ENCODE measurements at regions not wholly inside any gene's neighbourhood (a gene's known extent, or its start where the extent isn't known, plus 50 kb on each side); places are given as distances from the start of the nearest gene placed in this dataset.

- no peaks in the 10 kb centered on the region for H3K27me3 ChIP-seq
- H3K36me3 ChIP-seq: no peaks in the 10 kb centered on the region
- H3K9me3 ChIP-seq: no peaks in the 10 kb centered on the region
- no peak overlapping the region for H3K27ac ChIP-seq
- DNase-seq: no peak
- TF ChIP-seq POLR2A (IDR thresholded peaks at IDR 0.05): no peak
- TF ChIP-seq, protein P1, sequence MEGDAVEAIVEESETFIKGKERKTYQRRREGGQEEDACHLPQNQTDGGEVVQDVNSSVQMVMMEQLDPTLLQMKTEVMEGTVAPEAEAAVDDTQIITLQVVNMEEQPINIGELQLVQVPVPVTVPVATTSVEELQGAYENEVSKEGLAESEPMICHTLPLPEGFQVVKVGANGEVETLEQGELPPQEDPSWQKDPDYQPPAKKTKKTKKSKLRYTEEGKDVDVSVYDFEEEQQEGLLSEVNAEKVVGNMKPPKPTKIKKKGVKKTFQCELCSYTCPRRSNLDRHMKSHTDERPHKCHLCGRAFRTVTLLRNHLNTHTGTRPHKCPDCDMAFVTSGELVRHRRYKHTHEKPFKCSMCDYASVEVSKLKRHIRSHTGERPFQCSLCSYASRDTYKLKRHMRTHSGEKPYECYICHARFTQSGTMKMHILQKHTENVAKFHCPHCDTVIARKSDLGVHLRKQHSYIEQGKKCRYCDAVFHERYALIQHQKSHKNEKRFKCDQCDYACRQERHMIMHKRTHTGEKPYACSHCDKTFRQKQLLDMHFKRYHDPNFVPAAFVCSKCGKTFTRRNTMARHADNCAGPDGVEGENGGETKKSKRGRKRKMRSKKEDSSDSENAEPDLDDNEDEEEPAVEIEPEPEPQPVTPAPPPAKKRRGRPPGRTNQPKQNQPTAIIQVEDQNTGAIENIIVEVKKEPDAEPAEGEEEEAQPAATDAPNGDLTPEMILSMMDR (IDR thresholded peaks at IDR 0.05): no peak
- no peaks in the 10 kb centered on the region for H3K4me1 ChIP-seq
- H3K4me3 ChIP-seq: no peak overlapping the region
These were observed 324.8 kb downstream of the COL11A1 start for GRCh38 chr1:102783487-102783886.

DNA sequence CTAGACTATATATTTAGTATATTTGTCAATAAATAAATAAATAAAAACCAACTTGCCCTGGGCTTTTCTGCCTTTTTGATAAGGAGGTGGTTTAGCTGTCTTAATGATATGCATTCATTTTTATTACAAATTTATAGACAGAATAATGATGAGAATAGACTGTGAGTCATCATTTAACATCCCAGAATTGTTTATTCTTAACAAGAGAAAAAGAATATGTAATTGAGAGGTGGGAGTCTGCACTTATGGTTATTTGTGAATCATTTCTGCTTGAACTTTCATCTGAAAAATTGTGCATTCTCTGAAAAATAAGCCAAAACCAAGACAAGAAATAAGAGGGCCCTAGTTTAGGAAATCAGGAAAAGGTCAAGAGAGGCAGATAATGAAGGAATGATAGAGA lies 326.2 kb downstream of the COL11A1 start:
- Histone ChIP-seq H3K36me3 (no peaks in the 10 kb centered on the region), H3K4me1 (no peaks in the 10 kb centered on the region), H3K9me3 (no peaks in the 10 kb centered on the region), H3K27ac (no peak overlapping the region), H3K4me3 (no peak overlapping the region), H3K27me3 (no peaks in the 10 kb centered on the region)
- TF ChIP-seq, protein P1 (IDR thresholded peaks at IDR 0.05): no peak
- no peak for TF ChIP-seq POLR2A (IDR thresholded peaks at IDR 0.05)
- no peak for DNase-seq

GRCh38 chr1:102776071-102776470 lies 332.3 kb downstream of the COL11A1 start:
- Histone ChIP-seq H3K9me3 (no peaks in the 10 kb centered on the region), H3K27ac (no peak overlapping the region), H3K27me3 (no peaks in the 10 kb centered on the region), H3K4me3 (no peak overlapping the region), H3K4me1 (no peaks in the 10 kb centered on the region), H3K36me3 (no peaks in the 10 kb centered on the region)
- TF ChIP-seq, protein P1 (IDR thresholded peaks at IDR 0.05): no peak
- no peak for TF ChIP-seq POLR2A (IDR thresholded peaks at IDR 0.05)
- DNase-seq: no peak

DNA sequence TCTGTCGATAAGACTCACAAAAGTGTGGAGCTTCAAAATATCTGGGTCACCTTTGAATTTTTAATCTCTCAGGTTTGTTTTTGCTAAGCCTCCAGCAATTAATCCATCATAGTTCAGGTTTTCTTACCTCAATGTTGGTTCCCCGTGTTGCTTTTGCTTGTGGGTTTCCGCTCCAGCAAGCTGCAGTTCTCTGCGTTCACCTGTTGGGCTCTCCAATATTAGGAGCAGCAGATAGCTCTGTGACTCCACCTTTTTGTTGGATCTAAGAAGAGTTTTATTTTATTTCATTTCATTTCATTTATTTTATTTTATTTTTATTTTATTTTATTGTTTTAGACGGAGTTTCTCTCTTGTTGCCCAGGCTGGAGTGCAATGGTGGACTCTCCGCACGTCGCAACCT lies 335.5 kb downstream of the COL11A1 start:
- no peaks in the 10 kb centered on the region for H3K36me3 ChIP-seq
- H3K4me1 ChIP-seq: no peaks in the 10 kb centered on the region
- TF ChIP-seq, protein P1 (IDR thresholded peaks at IDR 0.05): no peak
- TF ChIP-seq POLR2A (IDR thresholded peaks at IDR 0.05): no peak
- H3K9me3 ChIP-seq: no peaks in the 10 kb centered on the region
- H3K4me3 ChIP-seq: no peak overlapping the region
- no peaks in the 10 kb centered on the region for H3K27me3 ChIP-seq
- no peak overlapping the region for H3K27ac ChIP-seq
- no peak for DNase-seq

DNA sequence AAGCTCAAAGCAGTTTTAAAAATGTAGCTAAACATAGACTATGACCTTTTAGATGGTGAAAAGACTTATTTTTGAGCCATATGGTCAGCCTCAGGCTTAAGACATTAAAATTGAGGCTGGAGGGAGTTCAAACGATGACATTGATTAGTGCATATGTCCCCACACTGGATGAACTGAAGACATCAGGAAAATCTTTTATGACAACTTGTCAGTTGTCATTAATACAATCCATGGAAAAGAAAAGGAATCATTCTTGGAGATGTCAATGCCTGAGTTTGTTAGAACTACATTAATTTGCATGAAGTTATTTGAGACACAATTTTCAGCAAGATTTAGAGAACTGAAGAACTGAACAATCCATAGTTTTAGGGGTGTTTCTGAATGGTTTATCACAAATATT lies 349.9 kb downstream of the COL11A1 start:
- no peaks in the 10 kb centered on the region for H3K9me3 ChIP-seq
- no peak overlapping the region for H3K27ac ChIP-seq
- no peaks in the 10 kb centered on the region for H3K27me3 ChIP-seq
- no peaks in the 10 kb centered on the region for H3K4me1 ChIP-seq
- no peak overlapping the region for H3K4me3 ChIP-seq
- no peak for DNase-seq
- H3K36me3 ChIP-seq: no peaks in the 10 kb centered on the region
- TF ChIP-seq POLR2A (IDR thresholded peaks at IDR 0.05): no peak
- TF ChIP-seq, protein P1 (IDR thresholded peaks at IDR 0.05): no peak

- no peaks in the 10 kb centered on the region for H3K9me3 ChIP-seq
- TF ChIP-seq, protein P1 (IDR thresholded peaks at IDR 0.05): no peak
- TF ChIP-seq POLR2A (IDR thresholded peaks at IDR 0.05): no peak
- no peaks in the 10 kb centered on the region for H3K36me3 ChIP-seq
- no peak overlapping the region for H3K27ac ChIP-seq
- no peak overlapping the region for H3K4me3 ChIP-seq
- DNase-seq: no peak
- H3K4me1 ChIP-seq: no peaks in the 10 kb centered on the region
- H3K27me3 ChIP-seq: no peaks in the 10 kb centered on the region
These were observed 351.0 kb downstream of the COL11A1 start for GRCh38 chr1:102757363-102757762.

All from Peyer's patch (tissue), 4 donors.